Peyer's patch (tissue), 4 donors: ENCODE measurements at regions not wholly inside any gene's neighbourhood (a gene's known extent, or its start where the extent isn't known, plus 50 kb on each side); places are given as distances from the start of the nearest gene placed in this dataset.

Experiments used
- DNase-seq, 3 donors: peaks; one replicate each; pipeline ENCODE4 v3.0.0-alpha.2; 2017 to 2019
- H3K27ac ChIP-seq, 4 donors: fragments of 200-600 bp; sonication (generic); one replicate each; pipeline ENCODE4 v1.5.1; 2016 to 2019
- H3K27me3 ChIP-seq, 2 donors: fragments of 200-600 bp; sonication (generic); one replicate each; pipeline ENCODE4 v1.5.1; 2019
- H3K36me3 ChIP-seq, 3 donors: fragments of 200-600 bp; sonication (generic); one replicate each; pipeline ENCODE4 v1.5.1; 2016 to 2019
- H3K4me1 ChIP-seq, 4 donors: fragments of 200-600 bp; sonication (generic); one replicate each; pipeline ENCODE4 v1.5.1; 2016 to 2019
- H3K4me3 ChIP-seq, 4 donors: fragments of 200-600 bp; sonication (generic); 1 replicate in 3 of 4; 2 replicates in 1 of 4; pipeline ENCODE4 v1.5.1; 2016 to 2019; ENCODE audit warnings: mild to moderate bottlenecking in 1 of 4
- H3K9me3 ChIP-seq, 4 donors: fragments of 200-600 bp; sonication (generic); one replicate each; pipeline ENCODE4 v1.5.1; 2016 to 2019; ENCODE audit warnings: mild to moderate bottlenecking in 1 of 4
- POLR2A ChIP-seq, 2 donors: fragments of 450-650 bp; IDR thresholded peaks; one replicate each; pipeline ENCODE4 v1.5.1; 2017; ENCODE audit warnings: antibody characterized with exemption in 2 of 2, mild to moderate bottlenecking in 2 of 2, moderate library complexity in 2 of 2
- TF ChIP-seq, protein P1 (sequence below), 6 experiments: fragments of 450-650 bp in 4 of 6; fragments of 200-600 bp in 2 of 6; sonication (generic) in 1 of 6; IDR thresholded peaks; one replicate each; pipeline ENCODE4 v1.5.1; 2017 to 2019; ENCODE audit warnings: antibody characterized with exemption in 6 of 6, mild to moderate bottlenecking in 3 of 6, moderate library complexity in 1 of 6

DNA sequence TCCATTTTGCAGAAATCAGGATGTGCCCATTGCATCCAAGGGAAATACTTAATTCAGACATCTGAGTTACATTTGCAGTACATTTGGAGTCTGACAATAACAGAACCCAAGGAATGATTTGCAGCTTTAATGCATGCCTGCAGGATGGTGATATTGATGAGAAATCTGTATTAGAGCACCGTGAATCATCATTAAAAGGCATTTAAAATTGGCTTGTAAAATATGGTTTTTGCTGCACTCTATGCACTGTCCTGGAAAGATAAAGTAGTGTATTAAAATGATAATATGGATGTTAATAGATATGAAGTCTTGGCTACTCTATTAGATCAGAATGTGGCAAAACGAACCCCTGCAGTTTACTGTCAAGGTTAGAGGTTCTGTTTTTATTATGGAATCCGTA, 556.9 kb downstream of the MAT2B start:
- Histone ChIP-seq H3K27me3 (no peaks in the 10 kb centered on the region), H3K4me1 (no peaks in the 10 kb centered on the region), H3K4me3 (no peak overlapping the region), H3K9me3 (no peaks in the 10 kb centered on the region), H3K27ac (no peak overlapping the region), H3K36me3 (no peaks in the 10 kb centered on the region)
- DNase-seq, result no peak
- TF ChIP-seq, protein P1, sequence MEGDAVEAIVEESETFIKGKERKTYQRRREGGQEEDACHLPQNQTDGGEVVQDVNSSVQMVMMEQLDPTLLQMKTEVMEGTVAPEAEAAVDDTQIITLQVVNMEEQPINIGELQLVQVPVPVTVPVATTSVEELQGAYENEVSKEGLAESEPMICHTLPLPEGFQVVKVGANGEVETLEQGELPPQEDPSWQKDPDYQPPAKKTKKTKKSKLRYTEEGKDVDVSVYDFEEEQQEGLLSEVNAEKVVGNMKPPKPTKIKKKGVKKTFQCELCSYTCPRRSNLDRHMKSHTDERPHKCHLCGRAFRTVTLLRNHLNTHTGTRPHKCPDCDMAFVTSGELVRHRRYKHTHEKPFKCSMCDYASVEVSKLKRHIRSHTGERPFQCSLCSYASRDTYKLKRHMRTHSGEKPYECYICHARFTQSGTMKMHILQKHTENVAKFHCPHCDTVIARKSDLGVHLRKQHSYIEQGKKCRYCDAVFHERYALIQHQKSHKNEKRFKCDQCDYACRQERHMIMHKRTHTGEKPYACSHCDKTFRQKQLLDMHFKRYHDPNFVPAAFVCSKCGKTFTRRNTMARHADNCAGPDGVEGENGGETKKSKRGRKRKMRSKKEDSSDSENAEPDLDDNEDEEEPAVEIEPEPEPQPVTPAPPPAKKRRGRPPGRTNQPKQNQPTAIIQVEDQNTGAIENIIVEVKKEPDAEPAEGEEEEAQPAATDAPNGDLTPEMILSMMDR (IDR thresholded peaks at IDR 0.05), result no peak
- TF ChIP-seq POLR2A (IDR thresholded peaks at IDR 0.05), result no peak

DNA sequence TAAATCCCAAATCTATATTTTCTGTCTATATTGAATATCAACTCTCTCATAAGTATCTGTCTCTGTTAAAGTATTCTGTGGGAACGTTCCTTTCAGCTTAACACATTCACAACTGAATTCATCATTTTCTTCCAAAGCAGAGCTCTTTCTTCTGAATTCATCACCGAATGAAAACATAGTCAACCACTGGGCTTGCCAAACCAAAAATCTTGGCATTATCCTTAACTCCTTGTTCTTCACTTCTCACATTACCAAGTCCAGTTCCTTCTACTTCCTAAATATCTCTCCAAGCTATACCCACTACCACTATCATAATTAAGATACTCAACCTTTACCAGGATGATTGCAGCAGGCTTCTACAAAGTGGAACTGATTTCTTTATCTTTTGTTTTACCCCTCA, 559.8 kb downstream of the MAT2B start:
- Histone ChIP-seq H3K36me3 (no peaks in the 10 kb centered on the region), H3K9me3 (no peaks in the 10 kb centered on the region), H3K27ac (no peak overlapping the region), H3K4me1 (no peaks in the 10 kb centered on the region), H3K4me3 (no peak overlapping the region), H3K27me3 (no peaks in the 10 kb centered on the region)
- TF ChIP-seq, protein P1 (IDR thresholded peaks at IDR 0.05), result no peak
- TF ChIP-seq POLR2A (IDR thresholded peaks at IDR 0.05), result no peak
- no peak for DNase-seq

DNA sequence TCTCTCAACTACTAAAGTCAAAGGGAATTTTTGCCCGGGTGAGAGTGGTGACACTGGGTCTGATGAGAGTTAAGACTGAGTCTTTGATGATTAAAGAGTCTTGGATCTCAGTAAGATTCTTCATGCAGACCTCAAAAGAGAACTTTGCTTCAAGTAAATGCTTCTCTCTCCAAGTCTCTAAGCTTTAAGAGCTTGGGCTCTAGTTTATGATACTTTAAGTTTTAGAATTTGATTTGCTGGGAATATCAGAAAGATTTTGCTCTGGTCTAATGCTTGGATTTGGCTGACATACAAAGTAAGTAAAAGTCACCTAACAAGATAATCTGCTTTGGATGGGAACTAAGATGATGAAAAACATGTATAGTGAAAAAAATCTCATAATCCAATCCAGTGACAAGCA, 566.3 kb downstream of the MAT2B start:
- Histone ChIP-seq H3K4me1 (no peaks in the 10 kb centered on the region), H3K27ac (no peak overlapping the region), H3K4me3 (no peak overlapping the region), H3K9me3 (no peaks in the 10 kb centered on the region), H3K36me3 (no peaks in the 10 kb centered on the region), H3K27me3 (no peaks in the 10 kb centered on the region)
- TF ChIP-seq POLR2A (IDR thresholded peaks at IDR 0.05), result no peak
- TF ChIP-seq, protein P1 (IDR thresholded peaks at IDR 0.05), result no peak
- DNase-seq, result no peak

DNA sequence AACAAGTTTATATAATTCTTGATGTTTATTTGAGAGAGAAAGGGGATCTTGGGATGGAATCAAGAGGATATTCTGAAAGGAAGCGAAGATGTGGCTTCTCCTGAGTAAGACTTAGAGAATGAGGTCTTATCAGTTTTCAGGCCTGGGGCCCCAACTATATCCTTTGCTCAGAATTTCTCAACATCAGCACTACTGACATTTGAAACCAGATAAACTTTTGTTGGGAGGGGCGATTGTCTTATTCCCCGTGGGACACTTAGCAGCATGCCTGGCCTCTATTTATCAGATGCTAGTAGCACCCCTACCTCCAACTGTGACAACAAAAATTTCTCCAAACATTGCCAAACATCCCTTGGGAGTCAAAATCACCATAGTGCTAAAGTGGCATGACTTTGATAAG, 567.7 kb downstream of the MAT2B start:
- H3K27me3 ChIP-seq, result no peaks in the 10 kb centered on the region
- no peaks in the 10 kb centered on the region for H3K9me3 ChIP-seq
- no peak overlapping the region for H3K4me3 ChIP-seq
- no peak overlapping the region for H3K27ac ChIP-seq
- no peaks in the 10 kb centered on the region for H3K36me3 ChIP-seq
- TF ChIP-seq POLR2A (IDR thresholded peaks at IDR 0.05), result no peak
- TF ChIP-seq, protein P1 (IDR thresholded peaks at IDR 0.05), result no peak
- H3K4me1 ChIP-seq, result no peaks in the 10 kb centered on the region
- no peak for DNase-seq

DNA sequence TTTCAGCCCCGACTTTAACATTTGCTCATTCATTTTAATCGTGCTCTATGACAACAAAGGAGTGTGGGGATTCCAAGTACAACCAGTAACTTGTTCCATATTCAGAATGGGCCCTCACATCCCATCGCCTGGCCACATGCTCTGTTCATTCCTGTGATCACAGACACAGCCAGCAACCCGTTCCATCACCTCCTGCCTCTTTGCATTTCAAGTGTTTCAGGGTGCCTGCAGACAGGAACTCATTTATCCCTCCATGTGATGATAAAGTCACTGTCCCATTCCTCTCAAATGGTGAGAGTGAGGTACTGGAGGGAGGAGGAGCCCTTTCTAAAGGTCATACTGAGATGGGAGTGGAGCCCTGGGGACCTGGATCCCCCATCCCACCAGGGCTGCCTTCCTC, 571.1 kb downstream of the MAT2B start:
- H3K27me3 ChIP-seq, result no peaks in the 10 kb centered on the region
- no peaks in the 10 kb centered on the region for H3K4me1 ChIP-seq
- H3K4me3 ChIP-seq, result no peak overlapping the region
- no peak for TF ChIP-seq POLR2A (IDR thresholded peaks at IDR 0.05)
- TF ChIP-seq, protein P1 (IDR thresholded peaks at IDR 0.05), result no peak
- H3K27ac ChIP-seq, result no peak overlapping the region
- no peaks in the 10 kb centered on the region for H3K36me3 ChIP-seq
- DNase-seq, result no peak
- no peaks in the 10 kb centered on the region for H3K9me3 ChIP-seq

DNA sequence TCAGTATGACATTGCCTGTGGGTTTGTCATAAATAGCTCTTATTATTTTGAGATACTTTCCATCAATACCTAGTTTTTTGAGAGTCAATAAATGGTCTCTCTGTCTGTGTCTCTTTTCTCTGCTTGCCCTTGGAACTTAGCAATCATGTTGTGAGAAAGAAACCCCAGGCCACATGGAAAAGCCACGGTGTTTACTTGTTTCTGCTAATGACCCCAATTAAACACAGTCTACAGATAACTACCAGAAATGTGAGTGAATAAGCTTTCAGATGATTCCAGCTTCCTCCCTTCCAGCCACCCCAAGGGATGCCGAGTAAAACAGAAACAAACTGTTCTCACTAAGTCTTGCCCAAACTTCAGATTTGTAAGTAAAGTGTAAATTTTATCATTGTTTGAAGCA, 584.9 kb downstream of the MAT2B start:
- Histone ChIP-seq H3K4me3 (no peak overlapping the region), H3K27me3 (no peaks in the 10 kb centered on the region), H3K36me3 (no peaks in the 10 kb centered on the region), H3K27ac (no peak overlapping the region), H3K9me3 (no peaks in the 10 kb centered on the region), H3K4me1 (no peaks in the 10 kb centered on the region)
- DNase-seq, result no peak
- TF ChIP-seq, protein P1 (IDR thresholded peaks at IDR 0.05), result no peak
- no peak for TF ChIP-seq POLR2A (IDR thresholded peaks at IDR 0.05)
